ENCODE measurements at regions not wholly inside any gene's neighbourhood (a gene's known extent, or its start where the extent isn't known, plus 50 kb on each side); places are given as distances from the start of the nearest gene placed in this dataset.
"Not testable (repeated sequence)": the region's sequence is repeated elsewhere in the genome, so short reads cannot be mapped to it uniquely, and the experiment has no call there.

DNA sequence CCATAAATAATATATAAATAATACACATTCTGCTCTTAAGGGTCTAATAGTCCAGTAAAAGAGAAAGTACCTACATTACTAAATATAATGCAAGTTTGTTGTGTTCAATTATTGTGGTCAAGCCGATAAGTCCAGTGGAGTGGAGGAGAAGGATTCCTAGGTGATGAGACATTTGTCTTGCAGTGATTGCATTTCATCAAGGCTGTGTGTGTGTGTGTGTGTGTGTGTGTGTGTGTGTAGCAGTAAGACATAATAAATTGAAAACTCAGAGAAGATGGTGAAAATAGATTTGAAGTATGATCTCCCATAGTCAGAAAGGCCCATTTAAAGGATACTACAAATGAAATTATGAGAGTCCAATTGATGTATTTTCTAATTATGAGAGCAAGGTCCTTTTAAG is 192.5 kb upstream of the SEMA3C start:
- Histone ChIP-seq H3K4me1 (peaks cover 45% of the 10 kb centered on the region), H3K36me3 (replicated peaks) (no peaks in the 10 kb centered on the region; the same call in 1 of the 2 replicates), H3K9me3 (no peaks in the 10 kb centered on the region), H3K27me3 (ENCODE audit: low read depth) (no peaks in the 10 kb centered on the region), H3K4me3 (no peak overlapping the region)
- DNase-seq (ENCODE audit: low spot score in 2 of 2) = peak in 1 of 2 experiments; percentile 35
- in situ Hi-C loops (cut with MboI; ENCODE audit: low sequenced_read_pairs) = no loop called here

DNA sequence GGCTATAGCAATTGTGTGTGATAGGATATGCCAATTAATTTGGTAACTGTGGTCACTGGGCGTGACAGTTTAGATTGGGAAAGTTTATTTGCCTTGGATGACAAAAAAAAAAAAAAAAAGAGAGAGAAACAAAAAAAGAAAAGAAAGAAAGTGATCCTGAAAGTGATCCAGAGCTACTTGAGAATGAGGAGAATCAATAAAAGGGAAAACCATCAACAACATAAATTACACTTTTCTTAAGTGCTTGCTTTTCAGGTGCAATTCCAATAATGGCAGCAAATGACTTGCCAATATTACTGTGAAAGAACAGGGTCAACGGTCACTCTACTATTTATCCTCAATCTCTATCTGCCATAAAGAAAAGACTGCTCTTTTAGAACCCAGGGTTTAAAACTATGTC is 191.8 kb upstream of the SEMA3C start:
- Histone ChIP-seq H3K4me3 (no peak overlapping the region), H3K9me3 (no peaks in the 10 kb centered on the region), H3K27me3 (ENCODE audit: low read depth) (no peaks in the 10 kb centered on the region), H3K36me3 (replicated peaks) (no peaks in the 10 kb centered on the region; the same call in 1 of the 2 replicates), H3K4me1 (peaks cover 45% of the 10 kb centered on the region)
- in situ Hi-C loops (cut with MboI; ENCODE audit: low sequenced_read_pairs) = no loop called here
- no peak for DNase-seq (ENCODE audit: low spot score in 2 of 2)

DNA sequence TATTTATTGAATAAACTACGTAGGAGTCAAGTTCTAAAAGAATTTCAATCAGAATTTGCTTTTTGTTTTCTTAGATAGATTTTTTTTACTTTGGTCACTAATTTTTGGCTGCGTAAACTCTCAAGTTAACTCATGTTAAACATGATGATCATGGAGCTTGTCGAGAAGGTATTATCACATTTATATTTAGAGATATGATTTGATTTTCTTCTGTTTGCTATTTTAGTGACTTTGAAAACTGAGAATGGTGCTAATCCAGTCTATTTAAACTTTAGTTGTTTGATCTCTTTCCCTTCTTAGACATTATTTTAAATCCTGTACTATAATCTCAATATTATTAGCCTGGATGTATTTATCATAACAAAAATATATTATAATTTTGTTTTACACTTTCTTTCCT is 179.4 kb upstream of the SEMA3C start:
- Histone ChIP-seq H3K4me3 (no peak overlapping the region), H3K4me1 (no peaks in the 10 kb centered on the region), H3K9me3 (no peaks in the 10 kb centered on the region), H3K27me3 (ENCODE audit: low read depth) (no peaks in the 10 kb centered on the region), H3K36me3 (replicated peaks) (no peaks in the 10 kb centered on the region)
- in situ Hi-C loops (cut with MboI; ENCODE audit: low sequenced_read_pairs) = no loop called here
- no peak for DNase-seq (ENCODE audit: low spot score in 2 of 2)

DNA sequence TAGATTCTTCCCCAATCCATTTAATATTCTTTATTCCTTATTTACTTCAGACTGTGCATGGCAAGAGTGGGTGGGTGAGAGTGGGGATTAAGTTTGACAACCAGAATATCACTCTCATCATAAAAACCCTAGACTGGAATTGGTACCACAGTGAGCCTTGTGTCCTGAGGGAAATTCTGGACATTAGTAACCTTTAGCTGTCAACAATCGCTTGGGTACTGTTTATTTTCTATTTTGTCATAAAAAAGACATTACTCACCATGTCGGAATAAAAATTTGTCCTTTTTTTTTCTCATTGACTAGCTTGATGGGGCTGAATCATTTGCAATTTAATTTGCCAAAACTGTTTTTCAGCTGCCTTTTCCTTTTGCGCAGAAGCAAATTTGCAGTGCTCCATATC is 176.1 kb upstream of the SEMA3C start:
- no peaks in the 10 kb centered on the region for H3K36me3 ChIP-seq (replicated peaks)

DNA sequence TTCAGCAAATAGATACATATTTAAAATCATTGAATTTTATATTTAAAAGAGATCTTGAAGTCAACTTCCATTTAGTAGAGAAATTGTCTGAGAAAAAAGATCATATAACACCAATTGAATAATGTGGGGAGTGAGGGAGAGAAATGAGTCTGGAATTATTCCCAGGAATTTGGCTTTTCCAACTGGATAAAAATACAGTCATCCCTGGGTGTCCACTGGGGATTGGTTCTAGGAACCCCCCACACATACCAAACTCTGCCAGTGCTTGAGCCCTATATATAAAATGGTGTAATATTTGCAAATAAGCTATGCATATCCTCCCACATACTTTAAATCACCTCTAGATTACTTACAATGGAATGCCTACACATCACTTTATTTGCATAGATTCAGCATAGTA is 162.8 kb upstream of the SEMA3C start:
- H3K9me3 ChIP-seq = no peaks in the 10 kb centered on the region
- in situ Hi-C loops (cut with MboI; ENCODE audit: low sequenced_read_pairs) = no loop called here
- H3K4me3 ChIP-seq = no peak overlapping the region
- DNase-seq (ENCODE audit: low spot score in 2 of 2) = no peak
- no peaks in the 10 kb centered on the region for H3K36me3 ChIP-seq (replicated peaks)
- H3K27me3 ChIP-seq (ENCODE audit: low read depth) = no peaks in the 10 kb centered on the region; the same call in 1 of the 2 replicates
- H3K4me1 ChIP-seq = no peaks in the 10 kb centered on the region

More for the DNA sequence above, 176.1 kb upstream of the SEMA3C start:
- Histone ChIP-seq H3K4me1 (no peaks in the 10 kb centered on the region), H3K4me3 (no peak overlapping the region), H3K27me3 (ENCODE audit: low read depth) (no peaks in the 10 kb centered on the region), H3K9me3 (no peaks in the 10 kb centered on the region)
- no peak for DNase-seq (ENCODE audit: low spot score in 2 of 2)
- in situ Hi-C loops (cut with MboI; ENCODE audit: low sequenced_read_pairs) = no loop called here

DNA sequence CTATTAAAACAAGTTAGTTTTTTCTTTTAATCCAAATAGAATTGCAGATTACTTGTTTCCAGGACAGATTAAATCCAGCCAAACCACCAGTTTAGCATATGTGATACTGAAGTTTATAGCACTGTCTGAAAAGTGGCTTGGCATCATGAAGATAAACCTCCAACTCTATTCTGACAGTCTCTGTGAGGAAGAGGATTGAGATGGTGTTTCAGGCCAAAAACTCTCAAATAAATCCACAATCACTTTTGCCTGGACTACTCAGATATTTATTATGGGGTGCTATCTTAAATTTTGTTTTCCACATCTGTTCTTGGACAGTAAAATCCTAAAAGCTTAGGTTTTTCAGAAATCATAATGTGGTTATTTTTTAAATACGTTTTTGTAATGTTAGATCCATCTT is 161.7 kb upstream of the SEMA3C start:
- Histone ChIP-seq H3K27me3 (ENCODE audit: low read depth) (no peaks in the 10 kb centered on the region; the same call in 1 of the 2 replicates), H3K9me3 (no peaks in the 10 kb centered on the region), H3K36me3 (replicated peaks) (no peaks in the 10 kb centered on the region), H3K4me3 (no peak overlapping the region), H3K4me1 (no peaks in the 10 kb centered on the region)
- in situ Hi-C loops (cut with MboI; ENCODE audit: low sequenced_read_pairs) = no loop called here
- DNase-seq (ENCODE audit: low spot score in 2 of 2) = no peak

DNA sequence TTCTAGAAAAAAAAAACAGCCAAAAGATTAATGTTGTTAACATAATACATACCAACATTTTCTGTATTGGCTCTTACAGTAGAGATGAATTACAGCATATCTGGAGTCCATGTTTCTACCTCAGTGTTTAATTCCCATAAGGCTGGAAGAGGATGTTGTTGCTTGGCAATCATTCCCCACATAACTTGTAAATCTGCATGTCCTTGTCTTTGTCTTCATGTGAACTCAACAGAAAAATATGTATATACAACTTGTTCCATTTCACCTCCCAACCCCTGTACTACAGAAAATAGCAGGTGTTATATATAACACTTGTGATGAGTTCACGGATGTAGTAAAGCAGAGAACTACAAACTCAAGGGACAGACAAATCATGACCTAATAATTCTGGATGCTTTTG is 160.9 kb upstream of the SEMA3C start:
- H3K36me3 ChIP-seq (replicated peaks) = no peaks in the 10 kb centered on the region
- H3K27me3 ChIP-seq (ENCODE audit: low read depth) = no peaks in the 10 kb centered on the region; the same call in 1 of the 2 replicates
- H3K4me3 ChIP-seq = no peak overlapping the region
- H3K4me1 ChIP-seq = no peaks in the 10 kb centered on the region
- in situ Hi-C loops (cut with MboI; ENCODE audit: low sequenced_read_pairs) = no loop called here
- no peak for DNase-seq (ENCODE audit: low spot score in 2 of 2)
- no peaks in the 10 kb centered on the region for H3K9me3 ChIP-seq

DNA sequence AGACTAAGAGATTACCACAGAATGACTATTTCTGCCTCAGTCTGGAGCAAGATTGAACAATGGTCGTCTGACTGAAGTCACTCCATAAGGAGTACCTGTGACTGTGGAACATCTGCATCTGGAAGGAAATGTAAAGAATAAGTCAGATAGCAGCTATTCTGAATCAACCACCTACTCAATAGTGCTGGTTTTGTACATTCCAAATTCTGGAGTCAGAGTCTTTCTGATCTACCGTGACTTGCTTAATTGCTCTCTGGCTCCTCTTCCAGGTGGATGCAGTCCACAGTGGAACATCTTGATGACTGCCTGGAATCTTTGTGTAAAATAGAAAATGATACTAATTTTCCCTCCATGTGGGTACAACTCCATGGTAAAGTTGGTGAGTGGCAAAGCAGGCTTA is 156.3 kb upstream of the SEMA3C start:
- Histone ChIP-seq H3K27me3 (ENCODE audit: low read depth) (no peaks in the 10 kb centered on the region), H3K4me3 (no peak overlapping the region), H3K4me1 (no peaks in the 10 kb centered on the region), H3K36me3 (replicated peaks) (no peaks in the 10 kb centered on the region), H3K9me3 (no peaks in the 10 kb centered on the region)
- DNase-seq (ENCODE audit: low spot score in 2 of 2) = no peak
- in situ Hi-C loops (cut with MboI; ENCODE audit: low sequenced_read_pairs) = no loop called here

DNA sequence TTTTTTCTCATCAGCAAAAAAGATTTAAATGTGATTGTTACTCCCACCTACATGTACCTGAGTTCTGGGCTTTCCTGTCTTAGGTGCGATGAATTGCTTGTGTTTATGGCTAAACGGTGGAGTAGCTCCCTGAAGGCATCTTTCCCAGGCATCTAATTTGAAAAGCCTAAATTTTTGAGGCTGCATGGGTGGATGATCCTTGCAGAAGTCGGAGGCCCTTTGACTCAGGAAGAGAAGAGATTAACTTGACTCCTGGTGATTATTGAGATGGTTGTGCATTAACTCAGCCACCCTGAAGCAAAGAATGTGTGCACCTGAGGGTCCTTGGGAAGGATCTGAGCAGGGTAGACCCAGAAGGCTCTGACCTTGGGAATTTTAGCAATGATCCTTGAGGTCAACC is 155.6 kb upstream of the SEMA3C start:
- no peak for DNase-seq (ENCODE audit: low spot score in 2 of 2)
- in situ Hi-C loops (cut with MboI; ENCODE audit: low sequenced_read_pairs) = no loop called here

DNA sequence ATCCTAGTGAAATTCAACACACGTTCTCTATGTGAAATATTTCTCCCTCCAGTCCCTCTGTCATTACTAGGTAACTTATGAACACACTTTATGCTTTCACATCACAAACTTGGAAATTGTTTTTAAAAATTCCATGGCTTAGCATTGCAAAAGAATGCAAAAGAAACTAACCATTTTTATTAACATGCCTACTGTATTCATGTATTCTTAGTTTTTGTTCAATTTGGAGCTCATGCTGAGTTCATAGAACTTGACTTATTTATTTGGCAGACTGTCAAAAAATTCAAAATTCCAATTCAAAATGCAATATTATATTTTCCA is 155.0 kb upstream of the SEMA3C start:
- H3K27me3 ChIP-seq (ENCODE audit: low read depth) = no peaks in the 10 kb centered on the region
- H3K4me3 ChIP-seq = no peak overlapping the region
- H3K4me1 ChIP-seq = no peaks in the 10 kb centered on the region
- in situ Hi-C loops (cut with MboI; ENCODE audit: low sequenced_read_pairs) = no loop called here
- H3K9me3 ChIP-seq = no peaks in the 10 kb centered on the region
- no peaks in the 10 kb centered on the region for H3K36me3 ChIP-seq (replicated peaks)
- DNase-seq (ENCODE audit: low spot score in 2 of 2) = no peak

More for the DNA sequence above, 155.6 kb upstream of the SEMA3C start:
- Histone ChIP-seq H3K9me3 (no peaks in the 10 kb centered on the region), H3K36me3 (replicated peaks) (no peaks in the 10 kb centered on the region), H3K4me3 (no peak overlapping the region), H3K4me1 (no peaks in the 10 kb centered on the region), H3K27me3 (ENCODE audit: low read depth) (no peaks in the 10 kb centered on the region)

DNA sequence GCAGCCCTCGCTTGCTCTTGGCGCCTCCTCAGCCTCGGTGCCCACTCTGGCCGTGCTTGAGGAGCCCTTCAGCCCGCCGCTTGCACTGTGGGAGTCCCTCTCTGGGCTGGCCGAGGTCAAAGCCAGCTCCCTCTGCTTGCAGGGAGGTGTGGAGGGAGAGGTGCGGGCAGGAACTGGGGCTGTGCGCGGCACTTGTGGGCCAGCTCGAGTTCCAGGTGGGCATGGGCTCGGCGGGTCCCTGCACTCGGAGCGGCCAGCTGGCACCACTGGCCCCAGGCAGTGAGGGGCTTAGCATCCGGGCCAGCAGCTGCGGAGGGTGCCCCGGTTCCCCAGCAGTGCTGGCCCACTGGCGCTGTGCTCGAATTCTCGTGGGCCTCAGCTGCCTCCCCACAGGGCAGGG is 152.1 kb upstream of the SEMA3C start:
- Histone ChIP-seq H3K36me3 (replicated peaks) (no peaks in the 10 kb centered on the region), H3K9me3 (no peaks in the 10 kb centered on the region)
- in situ Hi-C loops (cut with MboI; ENCODE audit: low sequenced_read_pairs) = no loop called here

DNA sequence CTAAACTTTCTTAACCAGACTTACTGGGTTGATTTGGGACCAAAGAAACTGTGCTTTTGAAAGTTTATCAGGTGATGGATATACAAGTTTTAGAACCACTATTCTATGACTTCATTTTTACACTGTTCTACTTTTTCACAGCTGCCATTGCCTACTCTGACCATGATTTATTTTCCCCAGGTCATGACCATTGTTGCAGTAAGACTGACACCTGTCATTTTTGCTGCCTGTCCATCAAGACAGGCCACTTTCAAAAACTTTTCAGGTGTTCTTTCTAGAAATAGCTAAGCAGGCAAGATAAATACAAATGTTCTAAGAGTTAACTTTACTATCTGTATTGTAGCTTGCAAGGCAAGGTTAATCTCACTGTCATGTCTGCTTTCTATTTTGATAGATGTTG is 147.9 kb upstream of the SEMA3C start:
- Histone ChIP-seq H3K4me1 (peaks cover 7% of the 10 kb centered on the region; the same call in 1 of the 2 replicates), H3K27me3 (ENCODE audit: low read depth) (no peaks in the 10 kb centered on the region), H3K4me3 (no peak overlapping the region), H3K36me3 (replicated peaks) (no peaks in the 10 kb centered on the region), H3K9me3 (no peaks in the 10 kb centered on the region)
- no peak for DNase-seq (ENCODE audit: low spot score in 2 of 2)
- in situ Hi-C loops (cut with MboI; ENCODE audit: low sequenced_read_pairs) = no loop called here

More for the DNA sequence above, 152.1 kb upstream of the SEMA3C start:
- Histone ChIP-seq H3K27me3 (ENCODE audit: low read depth) (no peaks in the 10 kb centered on the region), H3K4me1 (no peaks in the 10 kb centered on the region), H3K4me3 (no peak overlapping the region)
- DNase-seq (ENCODE audit: low spot score in 2 of 2) = no peak

DNA sequence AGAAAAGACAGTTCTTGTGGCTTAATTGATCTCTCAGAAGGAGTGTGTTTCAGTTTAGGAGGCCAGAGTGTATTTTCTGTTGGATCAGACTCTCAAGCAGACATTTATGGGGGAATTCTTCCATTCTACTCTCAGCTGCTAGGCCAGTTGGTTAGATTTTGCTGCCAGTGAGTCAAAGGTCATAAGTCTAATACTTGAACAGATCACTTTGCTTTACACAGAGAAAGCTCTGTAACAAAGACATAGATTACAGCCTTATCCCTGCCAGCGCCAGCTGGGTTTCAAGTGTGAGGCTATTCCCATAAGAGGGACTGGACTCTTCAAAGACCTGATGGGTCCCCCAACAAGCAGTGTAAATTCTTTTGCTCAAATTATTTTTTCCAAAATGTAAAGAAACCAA is 145.6 kb upstream of the SEMA3C start:
- no peaks in the 10 kb centered on the region for H3K9me3 ChIP-seq
- H3K36me3 ChIP-seq (replicated peaks) = no peaks in the 10 kb centered on the region
- H3K4me3 ChIP-seq = no peak overlapping the region
- H3K4me1 ChIP-seq = peaks cover 7% of the 10 kb centered on the region; the same call in 1 of the 2 replicates
- H3K27me3 ChIP-seq (ENCODE audit: low read depth) = no peaks in the 10 kb centered on the region
- in situ Hi-C loops (cut with MboI; ENCODE audit: low sequenced_read_pairs) = no loop called here
- DNase-seq (ENCODE audit: low spot score in 2 of 2) = no peak

DNA sequence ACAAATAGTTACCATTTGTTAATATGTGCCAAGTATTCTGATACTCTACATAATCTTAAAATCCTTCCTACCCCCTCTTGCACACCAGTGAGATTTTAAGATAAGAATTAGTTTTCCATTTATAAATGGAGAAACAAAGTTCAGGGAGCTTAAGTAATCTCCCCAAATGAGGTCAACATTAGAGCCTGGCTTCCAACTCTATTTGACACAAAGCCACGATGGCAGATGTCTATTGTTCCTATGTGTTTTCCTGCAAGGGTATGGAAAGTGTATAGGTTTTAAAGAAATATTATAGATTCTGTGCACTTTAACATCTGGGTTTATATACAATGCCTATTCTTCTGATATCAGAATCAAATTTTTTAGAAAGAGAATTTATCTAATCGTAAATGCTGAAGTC is 143.9 kb upstream of the SEMA3C start:
- no peaks in the 10 kb centered on the region for H3K36me3 ChIP-seq (replicated peaks)
- DNase-seq (ENCODE audit: low spot score in 2 of 2) = peak in 1 of 2 experiments; percentile 17
- H3K4me1 ChIP-seq = peaks cover 7% of the 10 kb centered on the region; the same call in 1 of the 2 replicates
- H3K4me3 ChIP-seq = no peak overlapping the region
- in situ Hi-C loops (cut with MboI; ENCODE audit: low sequenced_read_pairs) = no loop called here
- no peaks in the 10 kb centered on the region for H3K9me3 ChIP-seq
- no peaks in the 10 kb centered on the region for H3K27me3 ChIP-seq (ENCODE audit: low read depth)

DNA sequence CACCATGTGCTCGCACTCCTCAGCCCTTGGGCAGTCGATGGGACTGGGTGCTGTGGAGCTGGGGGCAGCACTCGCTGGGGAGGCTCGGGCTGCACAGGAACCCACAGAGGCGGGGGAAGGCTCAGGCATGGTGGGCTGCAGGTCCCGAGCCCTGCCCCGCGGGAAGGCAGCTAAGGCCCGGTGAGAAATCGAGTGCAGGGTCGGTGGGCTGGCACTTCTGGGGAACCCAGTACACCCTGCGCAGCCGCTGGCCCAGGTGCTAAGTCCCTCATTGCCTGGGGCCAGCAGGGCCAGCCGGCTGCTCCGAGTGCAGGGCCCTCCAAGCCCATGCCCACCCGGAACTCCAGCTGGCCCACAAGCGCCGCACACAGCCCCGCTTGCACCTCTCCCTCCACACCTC is 138.6 kb upstream of the SEMA3C start:
- in situ Hi-C loops (cut with MboI; ENCODE audit: low sequenced_read_pairs); H3K4me1 ChIP-seq; H3K9me3 ChIP-seq; DNase-seq (ENCODE audit: low spot score in 2 of 2); H3K4me3 ChIP-seq; H3K27me3 ChIP-seq (ENCODE audit: low read depth); H3K36me3 ChIP-seq (replicated peaks): not testable (repeated sequence)

Data from HAP-1 (cell line).